Stimulated activated CD8-positive, alpha-beta memory T cell treated with anti-CD3 and anti-CD28 coated beads, Interleukin-4, amount 100 ng/mL, for 48 hours (primary cell): ENCODE measurements at regions not wholly inside any gene's neighbourhood (a gene's known extent, or its start where the extent isn't known, plus 50 kb on each side); places are given as distances from the start of the nearest gene placed in this dataset.
"Not testable (repeated sequence)": the region's sequence is repeated elsewhere in the genome, so short reads cannot be mapped to it uniquely, and the experiment has no call there.

ENCODE experiments used
- DNase-seq: peaks from one replicate; pipeline ENCODE4 v3.0.0-alpha.2; 2020

DNA sequence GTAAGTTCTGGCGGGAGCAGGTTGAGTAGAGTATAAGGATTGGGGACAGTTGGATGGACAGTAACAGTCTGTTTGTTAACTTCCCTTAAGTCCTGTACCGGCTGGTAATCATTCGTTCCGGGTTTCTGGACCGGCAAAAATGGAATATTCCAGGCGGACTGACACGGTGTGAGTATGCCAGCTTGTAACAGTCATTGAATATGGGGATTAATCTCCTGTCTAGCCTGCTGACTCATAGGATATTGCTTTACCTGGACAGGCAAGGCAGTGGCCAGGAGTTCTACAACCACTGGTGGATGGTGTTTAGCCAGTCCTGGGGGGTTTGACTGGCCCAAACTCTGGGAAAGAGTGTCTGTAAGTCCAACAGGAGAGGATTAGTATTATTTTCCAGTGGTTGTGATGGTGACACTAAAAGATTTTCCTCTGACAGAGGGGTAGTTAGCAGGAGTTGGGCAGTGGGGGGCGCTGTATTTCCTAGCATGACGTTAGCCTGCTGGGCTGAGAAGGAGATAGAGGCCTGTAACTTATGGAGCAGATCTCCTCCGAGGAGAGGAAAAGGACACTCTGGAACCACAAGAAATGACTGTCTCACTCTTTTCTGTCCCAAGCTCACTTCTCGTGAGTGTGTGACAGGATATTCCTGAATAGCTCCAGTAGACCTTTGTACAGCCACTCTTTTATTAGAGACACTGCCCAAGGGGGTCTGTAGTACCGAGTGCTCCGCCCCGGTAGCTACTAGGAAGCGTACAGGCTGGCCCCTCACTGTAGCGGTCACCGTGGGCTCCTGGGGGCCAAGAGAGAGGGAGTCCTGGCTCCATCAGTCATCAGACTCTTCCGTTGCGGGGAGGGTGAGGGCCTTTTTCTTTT, 152.2 kb downstream of the TRIM27 start:
- no peak for DNase-seq

DNA sequence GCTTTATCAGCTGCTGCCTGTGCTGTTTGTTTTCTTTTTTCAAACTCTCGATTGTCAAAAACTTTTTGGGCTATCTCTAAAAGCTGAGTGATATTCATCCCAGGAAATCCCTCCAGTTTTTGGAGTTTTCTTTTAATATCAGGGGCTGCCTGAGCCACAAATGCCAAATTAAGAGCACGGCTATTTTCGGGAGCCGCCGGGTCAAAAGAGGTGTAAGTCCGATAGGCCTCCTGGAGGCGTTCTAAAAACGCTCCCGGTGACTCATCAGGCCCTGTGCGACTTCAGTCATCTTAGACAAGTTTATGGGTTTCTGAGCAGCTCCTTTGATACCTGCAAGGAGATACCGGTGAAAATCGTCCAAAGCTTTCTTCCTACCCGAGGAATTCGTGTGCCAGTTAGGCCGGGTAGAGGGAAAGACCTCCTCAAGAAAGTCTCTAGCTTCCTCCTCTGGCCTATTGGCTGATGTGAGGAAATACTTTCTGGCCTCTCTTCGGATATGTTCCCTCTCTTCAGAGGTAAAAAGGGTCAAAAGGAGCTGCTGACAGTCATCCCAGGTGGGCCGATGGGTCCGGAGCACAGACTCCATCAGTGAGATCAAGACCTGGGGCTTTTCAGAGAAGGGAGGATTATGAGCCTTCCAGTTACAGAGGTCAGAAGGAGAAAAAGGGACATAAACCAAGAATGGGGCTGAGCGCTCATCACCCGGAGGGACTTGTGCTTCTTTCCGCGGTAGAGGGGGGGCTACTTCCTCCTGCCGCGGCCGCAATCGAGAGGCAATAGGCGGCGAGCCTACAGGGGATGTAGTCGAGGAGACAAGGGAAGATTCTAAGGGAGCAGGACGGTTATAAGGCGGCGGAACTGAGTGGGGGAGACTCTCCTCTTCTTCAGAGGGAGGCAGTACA, 151.1 kb downstream of the TRIM27 start:
- DNase-seq = no peak

DNA sequence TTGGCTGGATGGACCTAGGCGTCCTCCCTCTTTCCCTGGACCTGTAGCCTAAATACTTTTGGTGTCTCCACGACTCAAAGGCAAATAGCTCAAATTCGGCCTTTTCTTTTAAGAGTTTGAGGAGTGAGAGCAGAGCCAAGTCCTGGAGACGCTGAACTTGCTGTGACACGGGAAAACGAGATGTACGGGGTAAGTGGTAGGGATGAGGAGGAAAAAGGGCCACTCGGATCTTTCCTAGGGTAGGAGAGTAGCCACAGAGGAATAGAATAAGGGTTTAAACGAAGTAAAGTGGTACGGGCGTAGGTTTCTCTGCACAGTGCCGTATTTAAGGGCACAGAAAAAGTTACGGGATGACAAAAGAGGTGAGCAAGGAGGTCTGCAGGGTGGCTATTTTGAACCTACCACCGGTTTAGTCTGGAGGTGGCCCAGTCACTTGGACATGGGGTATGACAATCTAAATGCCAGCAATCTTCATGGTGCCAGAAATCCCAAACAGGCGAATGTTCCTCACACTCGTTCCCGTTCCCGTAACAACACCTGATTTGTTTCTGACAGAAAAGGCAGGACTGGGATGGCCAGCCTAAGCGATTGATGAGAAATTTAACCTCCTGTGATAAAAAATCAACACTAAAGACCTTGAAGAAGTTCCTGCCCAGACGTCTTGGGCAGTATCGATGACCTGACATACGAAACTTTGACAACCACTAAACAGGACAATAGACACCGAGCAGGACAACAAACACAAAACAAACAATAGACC, 149.3 kb downstream of the TRIM27 start:
- no peak for DNase-seq

DNA sequence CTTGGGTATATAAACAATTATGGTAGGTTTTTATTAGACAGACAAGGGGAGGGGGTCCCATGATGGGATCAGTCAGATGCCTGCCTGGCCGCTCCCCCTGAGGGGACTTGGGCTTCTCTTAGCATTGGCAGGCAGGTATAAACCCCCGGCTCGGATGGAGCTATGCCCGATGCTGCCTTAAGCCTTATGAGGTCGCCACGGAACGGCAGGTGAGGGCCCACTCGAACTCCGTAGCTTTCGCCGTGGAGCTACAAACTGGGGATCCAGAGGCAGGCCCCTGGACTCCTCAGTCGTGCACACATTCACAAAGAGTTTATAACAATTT, 148.8 kb downstream of the TRIM27 start:
- DNase-seq = no peak

DNA sequence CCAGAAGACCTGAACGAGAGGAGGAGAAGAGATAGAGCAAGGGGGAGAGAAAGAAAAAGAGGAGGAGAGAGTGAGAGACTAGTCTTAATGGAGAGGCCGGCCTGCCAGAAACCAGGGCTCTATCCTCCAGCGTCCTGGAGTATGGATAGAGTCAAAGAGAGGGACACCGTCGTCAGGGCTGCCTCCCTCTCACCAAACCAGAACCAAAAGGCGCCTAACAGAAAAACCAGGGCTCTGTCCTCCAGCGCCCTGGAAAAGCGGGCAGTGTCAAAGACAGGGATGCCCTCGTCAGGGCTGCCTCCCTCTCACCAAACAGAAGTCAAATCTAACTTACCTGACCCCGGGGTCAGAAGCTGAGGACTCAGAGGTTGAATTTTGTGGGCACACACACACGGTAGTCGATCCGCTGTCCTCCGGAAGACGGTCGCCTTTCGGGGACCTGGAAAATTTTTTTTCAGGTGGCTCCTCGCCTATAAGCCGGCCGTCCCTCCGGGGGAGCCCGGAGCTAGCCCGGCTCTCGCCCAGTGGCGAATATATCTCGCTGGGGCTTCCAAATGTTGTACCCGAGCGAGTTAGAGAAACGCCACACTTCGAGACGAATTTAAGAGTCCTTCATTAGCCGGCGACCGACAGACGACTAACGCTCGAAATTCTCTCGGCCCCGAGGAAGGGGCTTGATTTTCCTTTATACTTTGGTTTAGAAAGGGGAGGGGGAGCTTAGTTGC, 148.2 kb downstream of the TRIM27 start:
- DNase-seq = no peak

DNA sequence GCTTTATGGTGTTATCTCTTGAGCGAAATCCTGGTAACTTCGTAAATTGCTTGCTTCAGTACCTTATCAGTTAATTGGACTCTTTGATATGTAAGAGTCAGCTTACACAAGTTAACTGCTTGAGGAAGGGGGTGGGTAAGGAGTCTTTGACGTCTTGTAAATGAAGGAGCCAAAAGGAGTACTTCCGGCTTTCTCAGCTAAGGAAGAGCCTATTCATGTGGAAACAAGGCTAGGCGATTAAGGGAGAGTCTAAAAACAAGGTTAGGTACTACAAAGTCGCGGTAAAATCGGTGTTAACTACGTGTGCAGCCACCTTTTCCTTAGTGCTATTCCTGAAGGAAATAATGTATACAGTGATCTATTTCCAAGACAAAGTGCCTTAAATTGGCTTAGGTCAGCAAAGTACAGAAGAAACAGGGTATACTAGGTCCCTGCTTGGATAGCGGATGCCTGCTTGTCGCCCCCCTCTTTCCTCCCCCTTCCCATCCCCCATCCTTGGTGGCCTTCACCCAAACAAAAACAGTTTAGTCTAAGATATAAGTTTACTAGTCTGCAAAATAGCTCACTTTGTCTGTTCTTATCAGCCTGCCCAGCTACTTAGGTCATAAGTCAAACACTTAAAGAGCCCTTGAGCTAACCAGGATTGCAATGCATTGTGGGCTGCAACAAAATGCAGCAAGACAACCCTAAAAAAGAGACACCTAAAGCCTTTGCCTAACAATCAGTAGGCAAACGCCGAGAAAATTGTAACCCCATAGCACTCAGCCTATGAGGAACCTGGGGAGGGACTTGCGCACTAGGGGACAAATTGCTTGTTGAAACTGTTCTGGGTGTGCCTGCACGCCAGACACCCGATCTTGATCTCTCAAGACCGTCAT, 147.3 kb downstream of the TRIM27 start:
- no peak for DNase-seq

DNA sequence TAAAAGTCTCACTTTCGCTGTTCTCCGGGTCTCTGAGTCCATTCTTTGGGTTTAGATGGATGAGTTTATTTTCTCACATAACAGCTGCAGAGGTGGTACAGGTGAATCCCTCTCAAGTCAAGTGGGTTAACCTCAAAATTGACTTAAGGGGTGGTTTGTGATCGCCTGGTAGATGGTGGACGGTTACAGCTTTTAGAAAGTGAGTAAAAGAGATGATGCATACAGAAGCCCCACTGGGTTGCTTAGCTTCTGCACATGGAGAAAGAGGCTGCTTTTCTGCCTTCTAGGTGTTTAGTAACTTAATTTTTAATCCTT, 146.7 kb downstream of the TRIM27 start:
- DNase-seq = no peak

DNA sequence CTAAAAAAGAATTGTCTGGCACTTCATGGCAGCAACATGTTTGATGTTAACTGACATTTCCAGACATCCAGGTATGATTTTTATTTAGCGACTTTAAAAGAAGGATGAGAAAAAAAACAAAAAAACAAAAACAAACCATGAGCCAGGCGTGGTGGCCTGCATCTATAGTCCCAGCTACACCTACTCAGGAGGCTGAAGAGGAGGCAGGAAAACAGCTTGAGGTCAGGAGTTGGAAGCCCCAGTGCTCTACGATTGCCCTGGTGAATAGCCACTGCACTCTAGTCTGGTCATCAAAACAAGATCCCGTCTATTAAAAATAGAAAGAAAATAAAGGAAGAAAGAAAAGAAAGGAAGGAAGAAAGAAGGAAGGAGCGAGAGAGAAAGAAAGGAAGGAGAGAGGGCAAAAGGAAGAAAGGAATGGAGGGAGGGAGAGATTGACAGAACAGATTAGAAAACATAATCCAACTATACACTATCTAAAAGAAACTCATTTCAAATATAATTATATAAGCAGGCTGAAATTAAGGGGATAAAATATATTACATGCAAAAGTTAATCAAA, 141.6 kb downstream of the TRIM27 start:
- no peak for DNase-seq

DNA sequence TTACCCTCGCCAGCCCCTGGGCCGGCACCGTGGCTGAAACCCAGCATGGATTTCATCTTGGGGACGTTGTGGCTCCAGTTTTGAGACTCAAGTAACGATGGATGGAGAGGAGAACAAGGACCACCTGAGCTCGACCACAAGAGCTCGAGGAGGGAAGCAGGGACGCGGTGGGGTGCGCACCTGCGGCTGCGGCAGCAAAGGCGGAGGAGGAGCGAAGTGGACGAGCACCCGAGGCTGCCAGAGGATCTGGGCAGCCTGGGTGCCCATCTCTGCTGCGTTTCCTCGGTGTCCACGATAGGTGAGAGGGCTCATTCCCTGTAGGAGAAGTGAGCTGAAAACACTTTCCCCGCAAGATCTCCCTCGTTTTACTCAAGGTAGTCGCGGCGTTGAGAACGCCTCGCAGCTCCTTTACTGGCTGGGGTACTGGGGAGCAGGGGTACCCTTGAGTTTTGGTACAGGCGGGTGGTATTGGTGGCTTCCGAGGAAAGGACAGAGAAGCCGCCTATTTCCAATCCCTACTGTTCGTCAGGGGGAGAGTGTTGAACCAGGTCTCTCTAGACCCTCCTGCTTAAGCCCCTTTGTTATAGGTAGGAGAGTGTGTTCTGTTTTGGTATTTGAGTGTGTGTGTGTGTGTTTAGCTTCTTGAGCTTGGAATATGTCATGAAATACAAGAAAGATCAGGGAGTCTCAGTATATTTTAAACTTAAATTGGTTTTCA, 137.7 kb downstream of the TRIM27 start:
- DNase-seq = no peak

DNA sequence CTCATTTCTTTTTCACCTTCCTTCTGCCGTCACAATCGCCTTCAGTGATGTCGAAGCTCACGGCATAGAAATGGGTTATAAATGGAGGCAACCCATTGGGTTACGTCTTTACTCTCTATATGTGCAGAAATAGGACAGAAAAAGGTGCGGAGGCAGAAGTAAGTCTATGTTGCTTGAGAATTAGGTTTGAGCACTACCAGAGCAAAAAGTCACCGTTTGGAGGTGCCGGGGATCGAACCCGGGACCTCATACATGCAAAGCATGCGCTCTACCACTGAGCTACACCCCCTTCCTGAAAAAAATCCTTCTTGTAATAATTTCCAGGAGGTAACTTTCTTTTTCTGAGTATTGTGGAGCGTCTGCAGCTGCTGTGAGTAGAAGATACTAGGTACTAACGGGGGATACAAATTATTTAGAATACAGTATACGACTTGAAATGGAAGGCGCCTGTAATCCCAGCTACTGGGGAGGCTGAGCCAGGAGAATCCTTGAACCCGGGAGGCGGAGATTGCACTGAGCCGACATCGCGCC, 134.2 kb downstream of the TRIM27 start:
- peak; percentile 66 for DNase-seq

DNA sequence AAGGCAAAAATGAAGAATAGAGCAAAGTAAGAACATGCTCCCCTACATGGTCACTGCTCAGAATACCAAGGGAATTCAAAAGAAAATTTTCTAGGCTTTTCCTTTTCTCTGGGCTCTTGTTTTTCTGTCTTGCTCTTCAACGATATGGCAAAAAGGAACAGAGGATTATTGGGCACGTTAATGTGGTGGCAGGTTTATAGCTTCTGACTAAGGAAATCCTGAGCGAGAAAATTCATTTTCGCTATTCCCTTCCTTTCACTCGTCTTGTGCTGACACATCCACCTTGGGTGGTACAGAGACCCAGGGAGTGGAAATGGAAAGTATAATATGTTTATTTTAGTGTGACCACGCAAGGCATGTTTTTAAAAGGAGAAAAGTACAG, 132.8 kb downstream of the TRIM27 start:
- DNase-seq = no peak

DNA sequence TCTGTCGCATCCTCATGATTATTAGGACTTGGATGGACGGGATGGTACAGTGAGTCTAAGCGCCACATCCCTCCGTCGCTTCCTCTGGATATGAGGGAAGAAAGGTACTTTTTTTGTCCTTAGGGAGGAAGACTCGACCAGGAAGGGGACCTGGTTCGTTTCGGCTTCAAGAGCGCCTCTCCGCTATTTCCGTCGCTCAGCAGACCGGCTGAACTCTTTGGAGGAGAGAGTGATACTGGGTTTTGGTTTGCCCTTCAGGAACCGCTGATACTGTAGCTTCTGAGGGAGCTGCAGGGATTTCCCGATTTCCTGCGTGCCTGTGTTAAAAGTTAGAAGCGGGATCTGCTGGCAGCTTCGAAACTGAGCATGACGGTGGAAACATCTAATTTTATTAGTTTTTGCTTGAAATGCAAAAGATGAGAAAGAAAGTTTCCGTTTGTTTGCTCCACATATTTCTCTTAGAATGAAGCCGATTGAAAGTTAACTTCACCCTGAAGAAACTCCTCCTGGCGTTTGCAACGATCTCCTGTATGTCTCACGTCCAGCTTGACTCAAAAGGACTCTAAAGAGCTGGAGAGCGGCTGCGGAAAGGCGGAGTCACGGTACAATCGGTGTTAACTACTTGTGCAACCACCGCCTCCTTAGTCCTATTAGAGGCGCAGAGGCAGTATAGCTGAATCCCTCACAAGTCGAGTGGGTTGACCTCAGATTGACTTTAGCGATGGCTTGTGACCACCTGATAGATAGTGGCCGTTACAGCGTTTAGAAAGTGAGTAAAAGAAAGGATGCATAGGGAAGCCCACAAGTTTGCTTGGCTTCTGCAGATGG, 129.4 kb downstream of the TRIM27 start:
- DNase-seq = no peak

DNA sequence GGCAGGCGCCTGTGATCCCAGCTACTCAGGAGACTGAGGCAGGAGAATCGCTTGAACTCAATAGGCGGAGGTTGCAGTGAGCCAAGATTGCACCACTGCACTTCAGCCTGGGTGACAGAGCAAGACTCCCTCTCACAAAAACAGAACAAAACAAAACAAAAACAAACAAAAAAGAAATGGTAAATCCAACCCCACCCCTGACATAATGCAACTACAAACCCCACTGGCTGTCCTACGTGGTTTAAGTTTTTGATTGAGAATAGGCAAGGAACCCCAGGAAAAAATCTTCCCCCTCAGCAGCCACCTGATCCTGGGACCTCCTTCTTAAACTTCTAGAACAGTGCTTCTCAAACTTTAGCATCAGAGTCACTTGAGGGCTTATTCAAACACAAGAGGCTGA, 123.1 kb downstream of the TRIM27 start:
- DNase-seq = not testable (repeated sequence)

DNA sequence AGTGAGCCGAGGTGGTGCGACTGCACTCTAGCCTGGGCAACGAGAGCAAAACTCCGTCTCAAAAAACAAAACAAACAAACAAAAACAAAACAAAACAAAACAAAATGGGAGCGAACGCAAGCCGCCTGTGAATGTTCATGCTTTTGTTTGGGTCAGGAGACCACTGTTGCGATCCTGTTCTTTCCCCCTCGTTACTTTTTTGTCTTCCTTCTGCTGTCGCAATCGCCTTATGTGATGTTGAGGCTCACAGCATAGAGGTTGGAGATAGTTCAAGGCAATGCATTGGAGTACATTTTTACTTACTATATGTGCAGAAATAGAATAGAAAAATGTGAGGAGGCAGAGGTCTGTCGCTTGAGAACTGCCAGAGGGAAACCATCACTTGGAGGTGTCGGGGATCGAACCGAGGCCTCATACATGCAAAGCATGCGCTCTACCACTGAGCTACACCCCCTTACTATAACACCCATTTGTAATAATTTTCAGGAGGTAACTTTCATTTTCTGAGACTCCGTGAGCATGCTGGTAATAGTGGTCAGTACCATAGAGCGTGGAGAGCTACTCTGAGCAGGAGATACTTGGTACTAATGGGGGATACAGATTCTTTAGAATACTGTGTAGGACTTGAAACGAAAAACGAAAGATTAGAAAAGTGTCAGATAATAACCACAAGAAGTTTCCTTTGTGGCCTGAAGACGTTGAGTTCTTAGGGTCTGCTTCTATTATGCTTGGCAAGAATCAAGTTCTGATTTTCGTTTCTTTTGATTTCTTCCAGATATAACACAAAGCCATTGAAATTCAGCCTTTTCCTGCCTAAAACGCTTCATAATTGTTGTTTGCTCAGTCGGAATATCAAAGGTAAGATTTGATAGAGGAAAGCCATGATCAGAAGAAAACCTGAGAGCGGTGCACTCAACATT, 121.1 kb downstream of the TRIM27 start:
- DNase-seq = peak; percentile 50

DNA sequence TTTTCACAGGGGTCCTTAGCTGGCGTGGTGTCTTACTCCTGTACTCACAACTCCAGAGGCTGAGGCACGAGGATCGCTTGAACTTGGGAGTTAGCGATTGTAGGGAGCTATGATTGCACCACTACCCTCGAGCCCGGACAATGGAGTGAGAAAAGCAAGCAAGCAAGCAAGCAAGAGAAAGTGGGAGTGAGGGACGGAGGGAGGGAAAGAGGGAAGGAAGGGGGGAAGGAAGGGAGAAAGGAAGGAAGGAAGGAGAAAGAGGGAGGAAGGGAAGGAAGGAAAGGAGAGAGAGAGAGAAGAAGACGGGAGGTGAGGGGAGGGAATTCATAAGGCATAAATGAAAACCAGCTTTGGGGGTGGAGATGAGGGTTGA, 120.5 kb downstream of the TRIM27 start:
- no peak for DNase-seq

DNA sequence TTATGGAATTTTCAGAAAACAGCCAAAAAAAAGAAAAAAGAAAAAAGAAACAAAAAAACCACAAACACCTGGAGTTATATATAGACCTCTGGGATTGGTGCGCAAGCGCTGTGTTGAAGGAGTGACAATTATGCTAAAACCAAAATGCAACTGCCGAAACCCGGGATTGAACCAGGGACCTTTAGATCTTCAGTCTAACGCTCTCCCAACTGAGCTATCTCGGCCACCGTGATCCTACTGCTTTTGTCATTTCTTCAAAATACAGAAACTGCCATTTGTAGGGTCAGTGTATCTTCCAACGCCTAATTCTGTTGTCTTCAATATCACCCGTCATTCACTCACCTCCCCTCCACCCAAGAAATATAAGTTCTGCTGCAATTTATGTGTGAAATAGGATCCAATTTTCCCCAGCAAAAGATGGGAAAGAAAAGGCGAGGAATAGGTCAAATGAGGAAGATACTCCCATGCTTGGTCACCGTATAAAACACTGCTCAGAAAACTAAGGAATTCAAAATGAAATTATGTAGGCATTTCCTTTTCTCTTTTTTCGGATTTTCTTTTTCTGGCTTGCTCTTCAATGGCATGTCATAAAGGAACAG, 116.0 kb downstream of the TRIM27 start:
- peak; percentile 73 for DNase-seq

DNA sequence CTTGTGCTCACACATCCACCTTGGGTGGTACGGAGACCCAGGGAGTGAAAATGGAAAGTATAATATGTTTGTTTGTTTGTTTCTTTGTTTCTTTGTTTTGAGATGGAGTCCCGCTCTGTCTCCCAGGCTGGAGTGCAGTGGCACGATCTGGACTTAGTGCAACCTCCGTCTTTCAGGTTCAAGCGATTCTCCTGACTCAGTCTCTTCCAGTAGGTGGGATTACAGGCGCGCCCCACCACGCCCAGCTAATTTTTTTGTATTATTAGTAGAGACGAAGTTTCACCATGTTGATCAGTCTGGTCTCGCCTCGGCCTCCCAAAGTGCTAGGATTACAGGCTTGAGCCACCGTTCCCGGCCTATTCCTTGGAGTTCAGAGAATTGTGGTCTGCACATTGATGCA, 115.4 kb downstream of the TRIM27 start:
- DNase-seq = no peak
